ENCODE measurements at regions not wholly inside any gene's neighbourhood (a gene's known extent, or its start where the extent isn't known, plus 50 kb on each side); places are given as distances from the start of the nearest gene placed in this dataset.

DNA sequence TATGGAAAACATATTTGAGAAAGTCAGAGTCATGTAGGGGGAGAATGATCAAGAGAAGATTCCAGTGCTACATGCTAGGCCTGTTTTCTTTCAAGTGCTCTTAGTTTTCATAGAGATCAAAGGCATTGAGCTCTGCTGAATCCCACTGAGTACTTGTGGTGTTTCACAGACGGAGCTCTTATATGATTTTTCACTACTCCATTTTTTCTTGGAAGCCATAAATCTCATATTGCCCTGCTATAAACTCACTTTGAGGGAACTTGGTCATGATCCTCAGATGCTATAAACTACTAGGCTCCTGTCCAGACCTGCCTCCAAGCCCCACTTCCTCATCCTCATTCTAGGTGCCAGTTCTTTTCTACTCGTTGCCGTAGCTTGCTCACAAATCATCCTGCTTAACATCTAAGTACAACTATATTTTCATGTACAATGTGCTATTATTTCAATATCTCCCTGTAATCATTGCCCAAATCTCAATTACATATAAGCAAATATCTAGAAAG lies 180.8 kb upstream of the CCDC179 start:
- no peak for DNase-seq

DNA sequence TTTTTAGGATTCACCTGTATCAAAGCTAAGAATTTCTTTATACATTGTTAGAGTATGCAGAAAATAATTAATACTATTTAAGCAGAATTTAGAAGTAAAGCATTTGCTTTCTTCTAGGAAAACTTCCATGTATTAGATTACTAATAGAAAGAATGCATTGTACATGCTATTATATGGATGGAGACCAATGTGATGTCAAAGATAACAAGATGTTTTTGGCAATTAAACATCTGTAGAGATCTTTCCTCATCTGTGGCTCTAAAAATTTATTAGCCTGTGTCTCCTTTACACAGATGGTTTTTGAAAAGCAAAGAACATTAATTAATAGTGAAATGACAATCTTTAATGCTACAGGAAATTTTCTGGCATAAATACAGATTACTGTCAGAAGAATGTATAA lies 198.4 kb upstream of the CCDC179 start:
- no peak for DNase-seq

DNA sequence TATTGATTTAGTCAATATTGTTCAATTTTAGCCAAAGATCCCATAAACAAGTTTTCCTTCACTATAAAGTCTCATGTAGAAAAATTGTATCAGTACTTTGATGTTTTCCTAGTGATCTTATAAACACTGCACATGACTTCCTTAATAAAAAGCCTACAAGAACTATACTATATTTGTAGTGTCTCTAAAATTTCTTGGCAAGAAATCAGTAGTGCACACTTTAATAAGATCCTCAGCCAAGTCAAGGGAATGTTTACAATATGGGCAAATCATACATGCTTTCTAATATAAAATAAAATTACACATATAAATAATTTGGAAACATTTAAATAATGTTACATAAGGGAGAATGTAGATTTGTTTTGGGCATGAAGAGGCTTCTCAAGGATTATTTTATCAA lies 203.0 kb upstream of the CCDC179 start:
- no peak for DNase-seq

DNA sequence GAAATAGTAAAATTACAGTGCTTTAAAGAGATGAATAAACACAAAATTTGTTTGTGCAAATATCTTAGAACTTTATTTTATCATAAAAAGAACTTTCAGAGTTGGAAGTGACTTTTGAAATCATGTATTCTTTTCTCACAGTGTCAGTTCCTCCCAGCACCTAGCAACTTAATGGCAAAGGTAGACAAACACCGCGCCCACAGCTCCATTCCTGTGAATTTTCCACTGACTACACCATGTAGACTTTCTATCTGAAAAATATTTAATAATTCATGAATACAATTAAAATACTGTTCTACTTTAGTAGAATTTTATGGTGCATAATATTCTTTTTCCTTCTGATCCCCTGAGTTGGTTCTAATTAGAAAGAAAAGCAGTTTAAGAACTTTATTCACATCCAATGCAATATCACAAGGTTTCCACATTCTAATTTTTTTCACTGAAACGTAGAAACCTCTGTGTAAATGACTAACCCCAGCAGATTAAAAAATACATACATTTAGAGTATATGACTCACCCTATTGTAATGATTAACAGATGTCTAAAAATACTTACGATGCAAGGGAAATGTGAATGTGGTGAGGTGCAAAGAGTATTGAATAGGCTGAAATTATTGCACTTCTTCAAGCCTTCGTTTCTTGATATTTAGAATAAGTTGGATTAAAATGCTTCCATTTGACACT lies 218.2 kb upstream of the CCDC179 start:
- no peak for DNase-seq

DNA sequence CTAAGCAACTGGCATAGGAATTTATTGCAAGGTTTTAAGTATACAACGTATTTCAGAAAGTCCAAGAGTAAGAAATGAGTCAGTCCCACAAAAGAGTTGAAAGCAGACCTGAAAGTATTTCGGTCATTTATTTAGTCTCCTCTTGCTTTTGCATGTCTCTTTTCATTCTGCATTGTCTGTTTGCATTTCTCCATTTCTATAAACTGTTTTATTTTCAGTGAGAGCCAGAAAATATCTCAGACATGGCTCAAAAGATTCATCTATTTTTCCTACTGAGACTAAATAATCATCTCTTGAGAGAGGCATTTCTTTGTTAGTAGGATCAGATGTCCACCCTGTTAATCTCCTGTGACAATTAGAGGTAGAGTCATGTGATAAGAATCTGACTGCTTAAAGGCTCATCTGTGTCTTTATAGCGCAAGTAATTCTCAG lies 219.1 kb upstream of the CCDC179 start:
- no peak for DNase-seq

DNA sequence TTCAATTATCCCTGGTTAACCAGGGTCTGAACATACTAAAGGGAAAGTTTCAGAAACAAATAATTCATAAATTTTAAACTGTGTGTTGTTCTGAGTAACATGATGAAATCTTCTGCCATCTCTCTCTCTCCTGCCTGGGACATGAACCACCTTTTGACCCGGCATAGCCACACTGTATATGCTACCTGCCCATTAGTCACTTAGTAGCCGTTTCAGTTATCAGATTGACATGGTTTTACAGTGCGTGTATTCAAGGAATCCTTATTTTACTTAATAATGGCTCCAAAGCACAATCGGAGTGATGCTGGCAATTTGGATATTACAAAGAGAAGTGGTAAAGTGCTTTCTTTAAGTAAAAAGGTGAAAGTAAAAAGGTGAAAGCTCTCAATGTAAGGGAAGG lies 227.1 kb upstream of the CCDC179 start:
- DNase-seq, result no peak

DNA sequence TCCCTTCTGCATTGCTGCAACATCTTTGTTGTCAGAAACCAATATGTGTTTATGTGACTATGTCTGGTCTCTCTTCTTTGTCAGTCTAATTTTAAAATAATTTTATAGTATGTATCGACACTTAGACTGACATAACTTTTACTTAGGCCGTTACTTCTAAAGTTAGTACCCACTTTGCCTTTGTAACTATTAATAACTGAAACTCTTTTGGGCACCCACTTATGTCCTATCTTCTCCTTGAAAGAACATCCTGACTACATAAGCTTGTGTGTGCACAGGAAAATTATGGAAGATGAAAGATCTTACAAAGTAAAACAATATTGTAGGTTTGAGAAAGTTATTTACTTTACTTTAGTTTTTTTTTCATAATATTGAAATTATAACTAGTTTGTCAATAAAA lies 230.4 kb upstream of the CCDC179 start:
- DNase-seq, result no peak

DNA sequence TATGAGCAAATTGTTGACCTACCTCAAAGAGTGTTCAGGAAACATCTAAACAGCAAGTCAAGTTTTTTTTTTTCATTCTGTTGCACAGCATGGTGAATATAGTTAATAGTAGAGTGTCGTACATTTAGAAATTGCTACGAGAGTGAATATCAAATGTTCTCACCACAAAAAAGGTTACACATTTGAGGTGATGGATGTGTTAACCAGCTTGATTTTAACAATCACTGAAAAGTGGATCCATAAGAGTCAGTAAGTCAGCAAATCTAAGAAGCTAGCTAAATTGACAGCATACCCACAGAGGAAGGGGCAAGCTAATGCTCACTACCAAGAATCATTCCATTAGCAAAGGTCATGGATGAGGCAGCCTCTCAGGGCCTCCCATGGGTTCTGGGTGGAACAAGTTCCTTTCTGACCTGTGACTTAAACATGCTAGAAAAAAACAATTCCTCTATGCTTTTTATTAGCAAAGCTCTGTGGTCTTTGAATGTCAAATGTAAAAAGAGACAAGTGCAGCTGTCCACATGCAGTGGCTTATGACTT lies 235.4 kb upstream of the CCDC179 start:
- no peak for DNase-seq

DNA sequence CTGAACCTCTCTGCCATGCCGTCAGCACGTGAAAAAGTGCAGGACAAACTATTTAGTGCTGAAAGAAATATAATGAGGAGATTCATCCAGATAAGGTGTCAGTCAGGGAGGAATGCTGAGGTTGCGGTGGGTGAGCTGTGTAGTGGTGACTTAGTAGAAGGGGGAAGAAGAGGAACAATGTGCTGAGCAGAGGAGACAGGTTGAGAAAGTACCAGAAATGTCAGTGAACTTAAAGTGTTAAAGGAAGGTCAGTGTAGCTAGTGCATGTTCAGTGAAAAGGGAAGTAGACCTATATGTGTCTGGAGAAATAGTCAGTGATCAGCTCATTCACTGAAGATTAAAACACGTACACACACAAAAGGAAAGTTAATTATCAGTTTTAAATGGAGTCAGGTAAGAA lies 237.6 kb upstream of the CCDC179 start:
- no peak for DNase-seq

DNA sequence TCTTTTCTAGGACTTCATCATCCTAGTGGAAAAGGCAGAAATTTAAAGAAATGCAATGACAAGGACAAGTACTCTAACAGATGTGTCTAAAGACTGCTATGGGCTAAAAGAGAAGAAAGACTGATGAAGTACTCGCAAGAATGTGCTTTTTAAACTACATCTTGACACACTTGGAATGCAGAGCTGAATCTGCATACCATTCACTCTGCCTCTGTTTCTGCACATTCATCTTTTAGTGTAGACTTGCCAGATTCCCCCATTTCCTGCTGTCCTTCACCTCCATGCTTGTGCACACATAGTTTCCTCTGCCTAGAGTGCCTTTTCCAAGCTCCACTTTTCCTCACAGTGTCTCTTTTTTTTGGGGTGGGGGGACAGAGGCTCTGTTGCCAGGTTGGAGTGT lies 239.0 kb upstream of the CCDC179 start:
- DNase-seq, result no peak

DNA sequence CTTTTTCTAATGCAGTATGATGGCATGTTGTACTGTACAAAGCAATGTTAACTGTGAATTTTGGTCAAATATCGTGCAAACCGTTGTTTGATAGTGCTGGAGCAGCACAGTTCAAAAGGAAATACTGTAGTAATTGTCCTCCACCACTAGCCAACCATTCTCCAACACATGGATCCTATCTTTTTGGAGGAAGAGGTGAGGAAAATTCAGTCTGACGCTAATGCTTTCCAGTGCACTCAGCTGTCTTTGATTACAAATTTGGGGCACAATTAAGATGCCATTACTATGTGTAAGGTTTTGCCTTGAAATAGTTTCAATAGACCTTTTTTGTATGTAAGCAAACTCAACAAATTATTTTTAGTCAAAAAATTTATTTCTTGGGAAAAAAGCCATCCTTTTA lies 240.5 kb upstream of the CCDC179 start:
- no peak for DNase-seq

DNA sequence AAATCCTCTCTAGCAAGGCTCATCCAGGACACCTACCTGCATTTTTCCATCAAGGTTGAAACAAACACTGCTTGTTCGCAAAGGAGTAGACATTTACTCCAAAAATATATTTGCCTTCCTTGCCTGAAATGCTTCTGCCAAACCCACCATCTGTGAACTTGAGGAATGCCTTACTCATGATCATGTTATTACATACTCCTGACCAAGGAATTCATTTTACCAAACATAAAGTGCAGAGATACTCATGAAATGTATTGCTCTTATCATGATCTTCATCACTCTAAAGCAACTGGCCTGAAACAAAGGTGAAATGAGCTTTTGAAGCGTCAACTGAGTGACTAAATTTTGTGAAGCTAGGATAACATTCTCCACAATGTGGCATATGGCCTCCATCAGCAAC lies 243.1 kb upstream of the CCDC179 start:
- DNase-seq, result no peak

DNA sequence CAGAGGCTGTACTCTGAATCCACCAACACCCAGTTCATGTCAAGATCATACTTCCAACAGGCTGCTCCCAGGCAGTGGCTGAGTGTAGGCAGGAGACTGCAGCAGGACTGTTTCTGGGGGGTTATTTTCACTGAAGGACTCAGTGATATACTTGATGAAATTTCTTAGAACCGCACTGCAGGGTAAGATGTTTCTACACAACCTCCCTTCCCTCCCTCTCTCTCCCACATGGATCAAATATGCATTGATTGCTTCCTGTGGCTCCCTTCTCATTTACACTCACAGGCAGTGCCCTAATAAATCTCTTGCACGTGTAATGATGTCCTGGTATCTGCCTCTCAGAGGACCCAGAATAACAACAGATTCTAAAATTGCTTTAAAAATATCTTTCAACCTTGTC lies 251.3 kb upstream of the CCDC179 start:
- DNase-seq, result no peak

DNA sequence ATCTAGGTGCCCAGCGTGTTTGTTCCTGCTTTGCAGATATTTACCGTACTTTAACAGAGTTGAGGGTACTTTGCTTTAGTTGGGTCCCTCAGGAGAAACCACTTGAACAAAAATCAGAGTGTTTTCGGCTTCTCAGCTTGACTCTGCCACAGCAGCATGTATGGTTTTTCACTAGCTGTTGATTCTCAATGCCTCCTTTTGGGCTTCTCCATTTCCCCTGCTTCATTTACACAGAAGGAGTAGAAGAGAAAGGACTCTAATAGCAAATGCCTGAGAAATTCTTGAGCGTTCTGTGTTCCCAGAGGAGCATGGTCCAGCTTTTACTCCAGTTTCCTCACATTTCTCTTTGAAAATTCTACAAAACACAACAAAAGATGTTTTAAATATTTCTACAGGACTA lies 252.1 kb upstream of the CCDC179 start:
- DNase-seq, result no peak

DNA sequence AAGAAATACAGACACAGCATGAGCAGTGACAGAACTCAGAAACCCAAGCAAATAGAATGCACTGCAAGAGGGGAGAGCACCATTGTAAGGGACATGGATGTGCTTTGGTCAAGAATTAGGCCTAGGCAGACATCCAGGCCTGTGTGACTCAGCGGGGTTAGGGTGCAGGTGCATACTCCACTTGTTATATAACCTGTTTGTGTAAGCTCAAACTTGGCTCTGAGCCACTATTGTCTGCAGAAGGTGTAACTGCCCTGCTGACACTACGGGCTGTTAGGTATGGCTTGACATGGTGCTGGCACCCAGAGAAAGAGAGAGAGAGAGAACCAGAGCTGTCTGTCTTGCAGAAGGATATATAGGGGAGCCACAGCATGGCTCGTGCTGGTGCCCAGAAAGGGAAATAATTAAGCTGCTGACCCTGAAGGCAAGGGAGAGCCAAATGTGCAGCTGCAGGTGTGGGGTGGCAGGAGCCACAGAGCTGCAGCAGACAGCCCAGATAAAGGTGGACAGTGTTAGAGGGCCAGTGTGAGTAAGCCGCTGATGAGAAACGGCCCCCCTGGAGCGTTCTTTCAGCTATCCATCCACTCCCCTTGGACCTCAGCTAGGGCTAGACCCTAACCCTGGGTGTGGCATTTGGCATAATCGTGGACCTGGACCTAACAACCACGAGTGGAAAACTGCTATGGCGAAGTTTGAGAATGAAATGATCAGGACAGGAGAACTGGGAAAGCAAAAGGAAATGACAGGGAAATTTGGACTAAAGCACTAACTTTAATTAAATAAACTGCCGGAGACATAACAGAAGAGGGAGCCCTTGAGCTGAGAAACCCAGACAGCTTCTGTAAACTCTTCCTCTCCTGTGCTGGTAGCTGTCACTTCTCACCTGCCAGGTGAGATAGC lies 253.0 kb upstream of the CCDC179 start:
- DNase-seq, result no peak

DNA sequence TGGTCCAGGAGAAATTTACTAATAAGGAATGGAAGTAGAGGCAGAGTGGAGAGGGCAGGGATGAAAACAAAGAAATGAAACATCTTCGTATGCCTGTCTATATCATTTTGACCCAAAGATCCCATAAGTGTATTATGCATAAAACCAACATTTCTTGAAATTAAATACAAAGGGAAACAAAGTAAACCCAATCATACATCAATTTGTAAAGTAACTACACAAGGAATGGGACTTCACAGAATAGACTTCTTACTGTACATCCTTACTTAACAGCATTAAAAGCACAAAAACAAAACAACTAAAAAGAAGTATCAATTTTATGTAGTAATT lies 253.6 kb upstream of the CCDC179 start:
- no peak for DNase-seq

DNA sequence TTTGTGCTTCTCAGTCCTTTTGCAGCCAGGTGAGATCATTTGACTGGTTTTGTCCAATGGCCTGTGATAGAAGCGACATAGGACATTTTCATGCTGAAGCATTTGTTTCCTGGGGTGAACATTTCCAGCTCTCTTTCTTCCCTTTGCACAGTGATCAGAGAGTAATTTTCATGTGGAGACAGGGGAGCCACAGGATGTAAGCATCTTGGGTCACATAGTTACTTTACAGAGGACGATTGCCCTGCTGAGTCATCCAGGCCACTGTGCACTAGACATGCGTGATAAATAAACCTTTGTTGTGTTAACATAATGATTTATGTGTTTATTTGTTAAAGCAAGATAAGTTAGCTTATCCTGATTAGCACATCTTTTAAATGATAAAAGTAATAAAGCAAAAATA lies 263.5 kb upstream of the CCDC179 start:
- no peak for DNase-seq

DNA sequence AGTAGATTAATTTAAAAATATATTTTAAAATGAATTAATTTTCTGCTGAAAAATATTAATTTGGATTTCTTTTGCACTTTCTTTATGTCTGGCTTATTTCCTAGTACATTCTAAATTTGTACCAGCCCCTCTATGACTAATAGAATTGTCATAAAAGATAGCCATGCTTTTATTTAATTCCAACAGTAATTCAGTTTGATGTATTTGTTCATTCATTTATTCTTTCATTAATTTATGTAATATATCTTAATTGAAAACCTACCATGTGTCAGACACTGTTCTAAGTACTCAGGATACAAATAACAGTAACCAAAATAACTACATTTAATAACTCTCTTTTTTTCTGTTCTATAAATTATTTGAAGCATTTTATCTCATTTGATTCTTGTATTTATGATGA lies 264.0 kb upstream of the CCDC179 start:
- DNase-seq, result no peak

DNA sequence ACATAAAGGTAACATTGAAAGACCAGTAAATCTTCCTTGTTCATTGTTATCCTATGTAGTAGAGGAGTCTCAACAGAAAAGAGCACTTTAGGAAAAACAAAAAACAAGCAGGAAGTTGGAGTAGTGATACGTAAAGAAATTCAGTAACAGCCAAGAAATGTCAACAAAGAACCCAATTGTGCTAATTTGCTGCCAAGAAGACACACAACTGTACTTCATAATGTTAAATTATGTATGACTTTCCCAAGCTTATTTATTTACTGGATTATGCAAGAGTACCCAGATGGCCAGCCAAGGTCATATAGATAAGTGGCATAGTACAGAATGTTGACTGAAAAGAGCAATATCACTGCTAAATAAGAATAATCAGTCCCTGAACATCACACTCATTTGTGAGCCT lies 264.7 kb upstream of the CCDC179 start:
- no peak for DNase-seq

DNA sequence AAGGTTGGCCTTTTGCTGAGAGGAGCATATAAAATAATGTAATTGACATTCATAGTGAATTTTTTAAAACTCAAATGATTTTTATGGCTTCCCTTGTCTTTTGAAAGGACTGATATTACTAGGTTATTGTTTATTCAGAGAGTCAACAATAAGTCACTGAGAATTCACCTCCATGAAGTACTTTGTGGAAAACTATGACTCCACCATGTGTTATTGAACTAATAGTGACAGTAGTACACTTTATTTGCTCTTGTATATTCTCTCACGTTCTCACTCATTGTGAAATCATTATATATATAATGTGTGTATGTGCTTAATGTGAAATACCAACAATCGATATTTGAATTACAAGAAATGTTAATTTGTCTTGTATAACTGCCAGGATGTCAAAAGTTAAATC lies 267.4 kb upstream of the CCDC179 start:
- DNase-seq, result no peak

DNA sequence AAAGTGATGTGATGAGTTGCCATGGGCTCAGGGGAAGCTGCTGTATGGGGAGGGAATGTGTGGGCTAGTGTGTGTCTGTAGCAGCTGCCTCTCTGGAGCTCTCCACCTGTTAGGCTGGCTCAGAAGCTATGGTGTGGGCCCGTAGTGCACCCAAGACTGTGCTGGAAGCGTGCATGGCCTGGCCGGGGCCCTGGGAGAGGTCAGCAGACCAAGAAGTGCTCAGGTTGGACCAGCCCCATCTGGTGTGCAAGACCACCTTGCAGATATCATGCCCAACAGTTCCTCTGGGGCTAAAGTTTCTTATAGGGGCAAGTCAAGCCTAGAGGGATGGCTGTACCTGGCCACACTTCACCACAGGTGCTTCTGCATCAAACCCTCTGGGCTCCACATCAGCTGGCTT lies 274.4 kb upstream of the CCDC179 start:
- no peak for DNase-seq

DNA sequence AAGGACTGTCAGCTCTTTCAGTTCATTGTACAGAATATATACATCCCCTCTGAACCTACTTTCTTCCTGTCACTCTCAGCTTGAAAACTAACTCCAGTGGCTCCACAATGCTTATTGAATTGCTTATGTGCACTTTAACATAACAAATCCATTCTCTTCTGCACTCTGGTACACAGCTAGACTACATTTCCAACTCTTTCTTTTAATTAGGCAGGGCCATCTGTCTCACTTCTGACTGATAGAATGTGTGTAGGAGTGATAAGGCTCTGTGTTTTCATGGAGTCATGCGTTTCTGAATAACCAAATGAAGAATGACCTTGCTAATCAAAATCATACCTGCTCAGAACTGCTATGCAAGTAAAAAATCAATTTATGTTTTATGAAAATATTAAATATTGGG lies 278.5 kb upstream of the CCDC179 start:
- no peak for DNase-seq

DNA sequence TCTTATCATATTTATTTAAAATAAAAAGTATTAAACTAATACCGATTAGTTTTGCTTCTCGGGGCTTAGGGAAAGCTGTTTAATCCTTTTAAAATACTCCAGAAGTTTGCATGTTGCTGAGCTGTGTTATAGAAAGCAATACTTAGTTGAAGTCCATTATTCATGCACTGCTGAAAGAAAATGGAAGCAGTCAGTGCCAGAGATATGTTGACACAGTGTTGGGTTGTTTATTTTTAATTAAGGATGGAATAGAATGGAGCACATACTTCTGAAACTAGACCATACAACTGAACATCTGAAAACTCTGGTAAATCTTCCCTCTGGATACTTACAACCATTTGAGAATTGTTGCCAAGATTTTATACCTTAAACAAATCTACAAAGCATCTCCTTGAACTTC lies 282.7 kb upstream of the CCDC179 start:
- no peak for DNase-seq

DNA sequence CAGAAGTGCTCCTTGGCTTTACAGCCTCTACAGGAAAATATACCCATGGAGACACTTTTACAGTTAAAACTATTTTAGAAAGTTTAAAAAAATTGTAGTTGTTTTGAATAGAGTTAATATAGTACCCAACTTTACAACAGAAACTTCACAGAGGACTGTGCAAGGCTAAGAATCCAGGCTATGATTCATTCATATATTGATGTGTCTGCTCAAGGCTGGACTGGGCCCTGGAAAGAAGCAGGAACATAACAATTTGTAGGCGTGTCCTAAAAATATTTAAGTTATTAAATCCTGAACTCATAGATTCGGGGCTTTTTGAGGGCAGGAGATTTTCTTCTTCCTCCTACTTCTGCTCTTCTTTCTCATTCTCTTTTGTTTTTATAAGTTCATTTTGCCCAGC lies 291.5 kb upstream of the CCDC179 start:
- DNase-seq, result no peak
